GM12878 (cell line): ENCODE measurements at regions not wholly inside any gene's neighbourhood (a gene's known extent, or its start where the extent isn't known, plus 50 kb on each side); places are given as distances from the start of the nearest gene placed in this dataset.

ENCODE experiments used
- ATAC-seq: fragments of 200-7000 bp; cut with Tn5 transposase; 3 replicates; pipeline ENCODE4 v1.9.1; 2020; ENCODE audit warnings: mild to moderate bottlenecking, moderate library complexity
- BruUV-seq: library from RNA; stranded (reverse); fragments of 400-500 nt; replicated peaks from 2 replicates; lab custom pipeline; 2021; lab: Mats Ljungman, UMichigan
- CTCF ChIA-PET: fragments of 300-600 bp; sonication (Branson Sonifier 250); formaldehyde crosslinking; extraction: SDS; loops from one replicate; lab custom pipeline; 2021; ENCODE audit warnings: inconsistent platforms; lab: Yijun Ruan, JAX
- POLR2A ChIA-PET: fragments of 350-600 bp; formaldehyde crosslinking; extraction: SDS; loops from one replicate; lab custom pipeline; 2021; ENCODE audit warnings: inconsistent platforms; lab: Charles Lee
- RAD21 ChIA-PET: fragments of 300-600 bp; sonication (Branson Sonifier 250); formaldehyde crosslinking; loops from one replicate; lab custom pipeline; 2023; ENCODE audit warnings: antibody characterized with exemption; ENCODE audit not compliant: unreplicated experiment; lab: Charles Lee
- SMC1A ChIA-PET: fragments of 300-600 bp; sonication (Branson Sonifier 250); formaldehyde crosslinking; loops from one replicate; lab custom pipeline; 2023; ENCODE audit not compliant: unreplicated experiment, uncharacterized antibody; lab: Charles Lee
- DNase-seq: peaks from one replicate; pipeline ENCODE4 v3.0.0-alpha.2; 2011; ENCODE audit warnings: low read depth, low spot score
- FAIRE-seq: peaks from 3 replicates; lab custom pipeline; 2011; peaks lifted over from hg19 to GRCh38; lab: Jason Lieb, UNC
- H2AFZ ChIP-seq: 2 replicates; pipeline ENCODE4 v1.6.0; 2011; ENCODE audit warnings: low read depth, low read length, control low read depth; ENCODE audit not compliant: control insufficient read depth
- H3K27ac ChIP-seq: 2 replicates; pipeline ENCODE4 v1.5.1; 2011; ENCODE audit warnings: control low read depth; ENCODE audit not compliant: control insufficient read depth, insufficient read depth
- H3K27me3 ChIP-seq, 2 experiments: replicated peaks in 1 of 2; 2 replicates each; pipeline versions ENCODE4 v1.6.0 to v1.6.1; 2011; ENCODE audit warnings: low read length in 1 of 2; ENCODE audit not compliant: control insufficient read depth in 2 of 2, insufficient read depth in 2 of 2
- H3K36me3 ChIP-seq, 2 experiments: 2 replicates each; pipeline ENCODE4 v1.5.1; 2011; ENCODE audit warnings: low read length in 1 of 2; ENCODE audit not compliant: control insufficient read depth in 2 of 2, insufficient read depth in 2 of 2
- H3K4me1 ChIP-seq: 2 replicates; pipeline ENCODE4 v1.6.1; 2011; ENCODE audit warnings: mild to moderate bottlenecking, low read length, moderate library complexity, mixed read lengths; ENCODE audit not compliant: control insufficient read depth, insufficient read depth
- H3K4me2 ChIP-seq: 2 replicates; pipeline ENCODE4 v1.6.0; 2011; ENCODE audit warnings: control low read depth; ENCODE audit not compliant: control insufficient read depth, insufficient read depth
- H3K4me3 ChIP-seq: fragments of 200-600 bp; sonication (generic); 2 replicates; pipeline ENCODE4 v1.5.1; 2016
- H3K79me2 ChIP-seq: 2 replicates; pipeline ENCODE4 v1.6.0; 2011; ENCODE audit warnings: low read length; ENCODE audit not compliant: control insufficient read depth, insufficient read depth
- H3K9ac ChIP-seq: 2 replicates; pipeline ENCODE4 v1.8.0; 2011; ENCODE audit warnings: low read length, control low read depth, mixed read lengths; ENCODE audit not compliant: control insufficient read depth, insufficient read depth
- H3K9me3 ChIP-seq: replicated peaks from 3 replicates; pipeline ENCODE4 v1.5.1; 2011; ENCODE audit warnings: mild to moderate bottlenecking, low read length; ENCODE audit not compliant: control insufficient read depth, insufficient read depth
- H4K20me1 ChIP-seq: 2 replicates; pipeline ENCODE4 v1.6.0; 2011; ENCODE audit not compliant: control insufficient read depth, insufficient read depth
- BRCA1 ChIP-seq: IDR thresholded peaks from 2 replicates; pipeline ENCODE4 v1.6.1; 2011; ENCODE audit warnings: low read depth, low read length, improper control_type of control experiment
- CHD4 ChIP-seq: fragments of 200-600 bp; sonication (generic); IDR thresholded peaks from 2 replicates; pipeline ENCODE4 v1.6.1; 2016; ENCODE audit warnings: mild to moderate bottlenecking
- CREB1 ChIP-seq: IDR thresholded peaks from 2 replicates; pipeline ENCODE4 v1.6.1; 2012; ENCODE audit warnings: low read depth, mild to moderate bottlenecking, inconsistent platforms
- EP300 ChIP-seq, 2 experiments: fragments of 150-350 bp in 1 of 2; IDR thresholded peaks; 2 replicates each; pipeline ENCODE4 v1.6.1; 2011 to 2012; ENCODE audit warnings: low read depth in 2 of 2, low read length in 2 of 2, borderline replicate concordance in 1 of 2, improper control_type of control experiment in 1 of 2, inconsistent platforms in 1 of 2; ENCODE audit not compliant: control insufficient read depth in 1 of 2
- GATAD2B ChIP-seq: fragments of 450-650 bp; conservative IDR thresholded peaks from 2 replicates; pipeline ENCODE4 v1.6.1; 2017; ENCODE audit warnings: low read depth, mild to moderate bottlenecking, moderate library complexity
- NFXL1 ChIP-seq: fragments of 450-650 bp; IDR thresholded peaks from 2 replicates; pipeline ENCODE4 v1.6.1; 2017; ENCODE audit warnings: antibody characterized with exemption, mild to moderate bottlenecking, borderline replicate concordance
- NFYA ChIP-seq: IDR thresholded peaks from 2 replicates; pipeline ENCODE4 v1.6.1; 2011; ENCODE audit warnings: low read depth, mild to moderate bottlenecking, low read length, improper control_type of control experiment, borderline replicate concordance
- PAX5 ChIP-seq: IDR thresholded peaks from 2 replicates; pipeline ENCODE4 v1.6.1; 2011; ENCODE audit warnings: low read depth, low read length, borderline replicate concordance
- RCOR1 ChIP-seq: conservative IDR thresholded peaks from 2 replicates; pipeline ENCODE4 v1.6.1; 2012; ENCODE audit warnings: low read depth, low read length, improper control_type of control experiment
- SMAD1 ChIP-seq: fragments of 450-650 bp; IDR thresholded peaks from 2 replicates; pipeline ENCODE4 v1.6.1; 2018; ENCODE audit warnings: mild to moderate bottlenecking, low read depth; ENCODE audit not compliant: partially characterized antibody
- SP1 ChIP-seq: IDR thresholded peaks from one replicate; pipeline ENCODE4 v1.6.1; 2011; ENCODE audit warnings: low read depth, low read length
- SREBF1 ChIP-seq: IDR thresholded peaks from 2 replicates; pipeline ENCODE4 v1.6.1; 2012; ENCODE audit warnings: mild to moderate bottlenecking, low read length
- SREBF2 ChIP-seq: IDR thresholded peaks from 2 replicates; pipeline ENCODE4 v1.6.1; 2012; ENCODE audit warnings: mild to moderate bottlenecking, low read length
- STAT3 ChIP-seq: IDR thresholded peaks from 2 replicates; pipeline ENCODE4 v1.6.1; 2011; ENCODE audit warnings: low read depth, low read length, improper control_type of control experiment
- TBL1XR1 ChIP-seq: IDR thresholded peaks from 2 replicates; pipeline ENCODE4 v1.6.1; 2012; ENCODE audit warnings: low read depth, low read length, improper control_type of control experiment
- TCF7 ChIP-seq: IDR thresholded peaks from 2 replicates; pipeline ENCODE4 v1.6.1; 2014; ENCODE audit warnings: antibody characterized with exemption, borderline replicate concordance
- WGBS: methylation state at CpG from one replicate; pipeline ENCODE4 v1.1.6; 2016; ENCODE audit warnings: low lambda C conversion rate; ENCODE audit not compliant: insufficient replicate concordance, insufficient coverage; ENCODE audit errors: missing lambda C conversion rate; 5-methylcytosine and 5-hydroxymethylcytosine counted together
- in situ Hi-C: fragments of 300-500 bp; cut with MboI; formaldehyde crosslinking; loops from 9 replicates; pipeline ENCODE4 v1.14.3; 2018; ENCODE audit warnings: mixed read lengths
- intact Hi-C: fragments of 100-400 bp; cut with micrococcal nuclease; formaldehyde crosslinking; loops from one replicate; pipeline ENCODE4 v1.14.2; 2022; ENCODE audit not compliant: unreplicated experiment
- TF ChIP-seq, protein P1 (sequence below): IDR thresholded peaks from 2 replicates; pipeline ENCODE4 v1.6.1; 2012; ENCODE audit warnings: mild to moderate bottlenecking, low read depth, low read length
- TF ChIP-seq, protein P2 (sequence below): fragments of 450-650 bp; IDR thresholded peaks from 2 replicates; pipeline ENCODE4 v1.6.1; 2014; ENCODE audit warnings: mild to moderate bottlenecking
- TF ChIP-seq, protein P3 (sequence below): IDR thresholded peaks from 2 replicates; pipeline ENCODE4 v1.6.1; 2011; ENCODE audit warnings: mild to moderate bottlenecking, low read depth, low read length, moderate library complexity; ENCODE audit not compliant: insufficient replicate concordance

DNA sequence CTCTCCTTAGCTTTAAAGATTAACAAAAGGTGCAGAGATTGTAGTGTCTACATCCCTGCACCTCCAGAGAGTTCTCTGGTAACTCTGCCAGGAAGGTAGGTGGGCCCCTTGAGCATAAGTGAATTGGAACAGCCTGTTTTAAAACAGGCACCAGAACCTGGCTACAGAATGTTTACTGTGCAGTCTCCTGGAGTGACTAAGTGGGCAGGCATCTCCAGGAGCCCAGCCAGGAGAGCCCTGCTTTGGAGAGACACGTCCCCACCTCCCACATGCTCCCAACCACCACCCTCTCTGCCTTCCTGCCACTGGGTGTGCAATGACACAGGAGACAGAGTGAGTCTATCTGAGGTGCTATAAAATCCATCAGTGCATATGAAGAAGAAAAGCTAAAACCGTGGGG is 110.3 kb upstream of the EYA4 start (continued):
- TF ChIP-seq, protein P1, sequence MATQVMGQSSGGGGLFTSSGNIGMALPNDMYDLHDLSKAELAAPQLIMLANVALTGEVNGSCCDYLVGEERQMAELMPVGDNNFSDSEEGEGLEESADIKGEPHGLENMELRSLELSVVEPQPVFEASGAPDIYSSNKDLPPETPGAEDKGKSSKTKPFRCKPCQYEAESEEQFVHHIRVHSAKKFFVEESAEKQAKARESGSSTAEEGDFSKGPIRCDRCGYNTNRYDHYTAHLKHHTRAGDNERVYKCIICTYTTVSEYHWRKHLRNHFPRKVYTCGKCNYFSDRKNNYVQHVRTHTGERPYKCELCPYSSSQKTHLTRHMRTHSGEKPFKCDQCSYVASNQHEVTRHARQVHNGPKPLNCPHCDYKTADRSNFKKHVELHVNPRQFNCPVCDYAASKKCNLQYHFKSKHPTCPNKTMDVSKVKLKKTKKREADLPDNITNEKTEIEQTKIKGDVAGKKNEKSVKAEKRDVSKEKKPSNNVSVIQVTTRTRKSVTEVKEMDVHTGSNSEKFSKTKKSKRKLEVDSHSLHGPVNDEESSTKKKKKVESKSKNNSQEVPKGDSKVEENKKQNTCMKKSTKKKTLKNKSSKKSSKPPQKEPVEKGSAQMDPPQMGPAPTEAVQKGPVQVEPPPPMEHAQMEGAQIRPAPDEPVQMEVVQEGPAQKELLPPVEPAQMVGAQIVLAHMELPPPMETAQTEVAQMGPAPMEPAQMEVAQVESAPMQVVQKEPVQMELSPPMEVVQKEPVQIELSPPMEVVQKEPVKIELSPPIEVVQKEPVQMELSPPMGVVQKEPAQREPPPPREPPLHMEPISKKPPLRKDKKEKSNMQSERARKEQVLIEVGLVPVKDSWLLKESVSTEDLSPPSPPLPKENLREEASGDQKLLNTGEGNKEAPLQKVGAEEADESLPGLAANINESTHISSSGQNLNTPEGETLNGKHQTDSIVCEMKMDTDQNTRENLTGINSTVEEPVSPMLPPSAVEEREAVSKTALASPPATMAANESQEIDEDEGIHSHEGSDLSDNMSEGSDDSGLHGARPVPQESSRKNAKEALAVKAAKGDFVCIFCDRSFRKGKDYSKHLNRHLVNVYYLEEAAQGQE: no peak
- TF ChIP-seq RCOR1: no peak

DNA sequence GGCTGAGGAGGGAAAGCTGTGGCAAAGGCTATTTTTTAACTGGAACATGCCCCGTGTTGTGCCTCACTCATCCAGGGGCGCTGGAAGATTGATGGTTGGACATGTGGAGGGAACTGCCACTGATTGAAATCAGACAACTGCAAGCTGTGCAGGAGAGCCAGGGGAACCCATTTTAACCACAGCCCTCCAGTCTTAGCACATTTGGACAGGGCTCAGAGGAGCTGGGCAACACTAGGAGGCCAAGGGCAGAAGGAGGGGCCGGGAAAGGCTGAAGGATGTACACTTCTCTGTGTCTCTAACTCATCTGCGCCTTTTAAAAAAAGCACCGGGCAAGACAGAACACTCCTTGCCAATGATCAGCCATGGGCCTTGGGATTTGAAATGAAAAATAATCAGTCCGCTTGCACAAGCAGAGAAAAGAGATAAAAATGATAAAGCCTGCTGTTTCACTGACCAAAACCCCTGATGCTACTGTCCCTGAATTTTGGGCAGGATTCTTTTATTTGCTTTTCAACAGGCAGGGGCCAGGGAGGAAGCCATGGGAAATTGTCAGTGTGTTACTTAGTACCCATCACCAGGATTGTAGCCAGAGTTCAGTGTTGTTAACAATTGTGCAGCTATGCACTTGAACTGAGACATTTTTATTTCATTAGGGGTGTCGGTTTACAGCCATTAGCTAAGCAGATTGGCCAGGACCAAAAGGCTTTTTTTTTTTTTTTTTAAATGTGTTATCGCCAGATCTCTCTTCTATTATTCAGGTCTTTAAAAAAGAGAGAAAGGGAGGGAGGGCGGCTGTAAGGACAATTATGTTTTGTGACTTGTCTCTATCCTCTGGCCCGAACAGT is 109.3 kb upstream of the EYA4 start:
- DNase-seq (no peak), FAIRE-seq (no peak), ATAC-seq (no peak)
- Histone ChIP-seq H3K79me2 (no peaks in the 10 kb centered on the region), H3K9me3 (no peaks in the 10 kb centered on the region), H3K4me2 (no peak overlapping the region), H2AFZ (no peak overlapping the region), H3K27ac (no peak overlapping the region), H4K20me1 (no peaks in the 10 kb centered on the region), H3K27me3 (no peaks in the 10 kb centered on the region; a peak in 1 of 4 replicates), H3K9ac (no peak overlapping the region), H3K4me3 (no peak overlapping the region), H3K36me3 (no peaks in the 10 kb centered on the region), H3K4me1 (no peaks in the 10 kb centered on the region)
- 38% methylated on average over 10 of the region's 10 CpGs for WGBS
- intact Hi-C loops (no loop called here), in situ Hi-C loops (no loop called here)
- BruUV-seq: no TSS peak
- POLR2A ChIA-PET: no interaction called here
- CTCF ChIA-PET: no interaction called here
- SMC1A ChIA-PET: no interaction called here
- RAD21 ChIA-PET: no interaction called here
- TF ChIP-seq, protein P2, sequence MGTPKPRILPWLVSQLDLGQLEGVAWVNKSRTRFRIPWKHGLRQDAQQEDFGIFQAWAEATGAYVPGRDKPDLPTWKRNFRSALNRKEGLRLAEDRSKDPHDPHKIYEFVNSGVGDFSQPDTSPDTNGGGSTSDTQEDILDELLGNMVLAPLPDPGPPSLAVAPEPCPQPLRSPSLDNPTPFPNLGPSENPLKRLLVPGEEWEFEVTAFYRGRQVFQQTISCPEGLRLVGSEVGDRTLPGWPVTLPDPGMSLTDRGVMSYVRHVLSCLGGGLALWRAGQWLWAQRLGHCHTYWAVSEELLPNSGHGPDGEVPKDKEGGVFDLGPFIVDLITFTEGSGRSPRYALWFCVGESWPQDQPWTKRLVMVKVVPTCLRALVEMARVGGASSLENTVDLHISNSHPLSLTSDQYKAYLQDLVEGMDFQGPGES: no peak
- TF ChIP-seq SREBF1 (no peak), SMAD1 (no peak), STAT3 (no peak), EP300 (IDR thresholded peaks at IDR 0.05; ENCODE audit: borderline replicate concordance in 1 of 2, control insufficient read depth in 1 of 2, low read depth in 2 of 2, low read length in 2 of 2) (no peak), PAX5 (no peak), NFYA (no peak), TCF7 (no peak), SP1 (no peak), SREBF2 (no peak), CHD4 (no peak), CREB1 (no peak), GATAD2B (no peak), BRCA1 (no peak), NFXL1 (no peak), TBL1XR1 (no peak)
- TF ChIP-seq, protein P3, sequence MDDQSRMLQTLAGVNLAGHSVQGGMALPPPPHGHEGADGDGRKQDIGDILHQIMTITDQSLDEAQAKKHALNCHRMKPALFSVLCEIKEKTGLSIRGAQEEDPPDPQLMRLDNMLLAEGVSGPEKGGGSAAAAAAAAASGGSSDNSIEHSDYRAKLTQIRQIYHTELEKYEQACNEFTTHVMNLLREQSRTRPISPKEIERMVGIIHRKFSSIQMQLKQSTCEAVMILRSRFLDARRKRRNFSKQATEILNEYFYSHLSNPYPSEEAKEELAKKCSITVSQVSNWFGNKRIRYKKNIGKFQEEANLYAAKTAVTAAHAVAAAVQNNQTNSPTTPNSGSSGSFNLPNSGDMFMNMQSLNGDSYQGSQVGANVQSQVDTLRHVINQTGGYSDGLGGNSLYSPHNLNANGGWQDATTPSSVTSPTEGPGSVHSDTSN: no peak
